ENCODE measurements at regions not wholly inside any gene's neighbourhood (a gene's known extent, or its start where the extent isn't known, plus 50 kb on each side); places are given as distances from the start of the nearest gene placed in this dataset.

DNA sequence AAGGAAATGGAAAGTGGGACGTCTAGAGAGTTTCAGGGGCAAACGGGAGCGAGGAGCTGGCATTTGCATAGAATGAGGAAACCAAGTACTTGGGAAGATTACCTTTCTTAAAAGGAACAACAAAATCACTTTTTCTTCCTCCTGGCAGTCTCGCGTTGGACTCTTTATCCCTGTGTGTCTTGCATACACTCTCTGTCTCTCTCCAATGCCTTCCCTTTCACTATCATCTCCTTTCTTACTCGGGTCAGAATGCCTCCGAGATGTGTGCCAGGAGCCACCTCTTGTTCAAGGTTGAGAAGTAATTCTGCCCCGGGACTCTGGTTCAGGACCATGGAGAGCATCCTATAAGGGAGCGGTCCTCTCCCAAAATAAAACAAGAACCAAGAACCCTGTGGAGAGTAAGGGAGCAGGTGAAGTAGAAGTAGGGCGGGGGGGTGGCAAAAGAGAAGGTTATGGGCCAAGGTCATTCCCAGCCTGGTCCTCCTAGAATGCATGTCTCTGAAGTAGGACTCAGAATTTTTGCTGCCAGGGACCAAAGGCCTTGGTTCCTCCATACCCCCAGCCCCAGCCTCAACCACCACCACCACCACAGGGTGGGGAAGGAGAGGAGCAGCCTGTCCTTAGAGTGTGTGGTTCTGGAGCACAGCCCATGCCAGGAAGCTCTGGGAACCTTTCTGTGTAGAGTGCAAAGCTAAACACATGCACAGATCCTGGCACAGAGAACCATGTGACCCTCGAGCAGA, 72.1 kb upstream of the ARAP3 start:
- no peaks in the 10 kb centered on the region for H3K36me3 ChIP-seq (ENCODE audit: control insufficient read depth, insufficient read depth, low read length)
- no peaks in the 10 kb centered on the region for H3K4me1 ChIP-seq (ENCODE audit: control insufficient read depth, insufficient read depth, low read length, poor library complexity, severe bottlenecking)
- no peak overlapping the region for H3K4me3 ChIP-seq (ENCODE audit: insufficient read depth, low read depth, low read length, poor library complexity, severe bottlenecking)
- no peak for DNase-seq
- H3K27me3 ChIP-seq (replicated peaks; ENCODE audit: control insufficient read depth, insufficient read depth, low read length, poor library complexity, severe bottlenecking): peaks cover 10% of the 10 kb centered on the region
- H3K9me3 ChIP-seq (ENCODE audit: control insufficient read depth, low read length): no peaks in the 10 kb centered on the region
- no peak overlapping the region for H3K27ac ChIP-seq (ENCODE audit: insufficient read depth, low read length, poor library complexity, severe bottlenecking)

DNA sequence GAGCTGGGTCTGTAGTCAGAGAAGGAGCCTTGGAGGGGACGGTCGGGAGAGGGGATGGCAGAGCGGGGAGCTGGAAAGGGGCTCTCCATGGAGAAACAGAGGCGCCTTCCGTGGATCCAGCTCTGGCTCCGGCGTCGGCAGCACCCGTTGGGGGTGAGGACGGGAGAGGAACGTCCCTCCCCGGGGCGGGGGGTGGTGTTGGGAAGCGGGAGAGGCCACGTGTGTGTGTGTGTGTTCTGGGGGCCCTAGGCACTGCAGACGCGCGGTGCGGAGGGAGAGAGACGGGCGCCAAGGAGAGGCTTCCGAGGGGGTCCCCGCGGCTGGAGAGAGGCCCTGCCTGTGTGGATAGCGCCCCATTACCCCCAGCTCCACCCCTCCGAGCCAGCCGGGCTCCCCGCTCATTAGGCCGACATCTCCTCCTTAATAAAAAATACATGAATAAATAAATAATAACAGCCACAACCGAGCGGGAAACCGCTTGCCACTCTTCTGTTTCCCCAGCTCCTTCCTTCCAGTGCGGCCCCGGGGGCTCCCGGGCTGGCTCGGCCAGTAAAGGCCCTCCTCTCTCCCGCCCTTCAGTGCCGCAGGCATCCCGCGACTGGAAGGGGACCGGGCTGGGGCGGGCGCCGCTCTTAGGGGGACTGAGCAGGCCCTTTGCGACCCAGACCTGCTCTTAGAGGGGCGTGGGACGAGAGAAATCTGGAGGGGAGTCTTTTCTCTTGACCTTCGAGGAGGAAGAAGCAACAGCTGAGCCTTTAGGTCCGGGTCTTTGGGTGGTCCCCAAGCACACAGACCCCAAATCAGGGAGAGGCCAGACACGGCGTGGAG, 71.3 kb upstream of the ARAP3 start:
- H3K4me1 ChIP-seq (ENCODE audit: control insufficient read depth, insufficient read depth, low read length, poor library complexity, severe bottlenecking): no peaks in the 10 kb centered on the region
- no peaks in the 10 kb centered on the region for H3K36me3 ChIP-seq (ENCODE audit: control insufficient read depth, insufficient read depth, low read length)
- peaks cover 10% of the 10 kb centered on the region for H3K27me3 ChIP-seq (replicated peaks; ENCODE audit: control insufficient read depth, insufficient read depth, low read length, poor library complexity, severe bottlenecking)
- H3K27ac ChIP-seq (ENCODE audit: insufficient read depth, low read length, poor library complexity, severe bottlenecking): no peak overlapping the region
- DNase-seq: no peak
- H3K4me3 ChIP-seq (ENCODE audit: insufficient read depth, low read depth, low read length, poor library complexity, severe bottlenecking): no peak overlapping the region
- no peaks in the 10 kb centered on the region for H3K9me3 ChIP-seq (ENCODE audit: control insufficient read depth, low read length)

DNA sequence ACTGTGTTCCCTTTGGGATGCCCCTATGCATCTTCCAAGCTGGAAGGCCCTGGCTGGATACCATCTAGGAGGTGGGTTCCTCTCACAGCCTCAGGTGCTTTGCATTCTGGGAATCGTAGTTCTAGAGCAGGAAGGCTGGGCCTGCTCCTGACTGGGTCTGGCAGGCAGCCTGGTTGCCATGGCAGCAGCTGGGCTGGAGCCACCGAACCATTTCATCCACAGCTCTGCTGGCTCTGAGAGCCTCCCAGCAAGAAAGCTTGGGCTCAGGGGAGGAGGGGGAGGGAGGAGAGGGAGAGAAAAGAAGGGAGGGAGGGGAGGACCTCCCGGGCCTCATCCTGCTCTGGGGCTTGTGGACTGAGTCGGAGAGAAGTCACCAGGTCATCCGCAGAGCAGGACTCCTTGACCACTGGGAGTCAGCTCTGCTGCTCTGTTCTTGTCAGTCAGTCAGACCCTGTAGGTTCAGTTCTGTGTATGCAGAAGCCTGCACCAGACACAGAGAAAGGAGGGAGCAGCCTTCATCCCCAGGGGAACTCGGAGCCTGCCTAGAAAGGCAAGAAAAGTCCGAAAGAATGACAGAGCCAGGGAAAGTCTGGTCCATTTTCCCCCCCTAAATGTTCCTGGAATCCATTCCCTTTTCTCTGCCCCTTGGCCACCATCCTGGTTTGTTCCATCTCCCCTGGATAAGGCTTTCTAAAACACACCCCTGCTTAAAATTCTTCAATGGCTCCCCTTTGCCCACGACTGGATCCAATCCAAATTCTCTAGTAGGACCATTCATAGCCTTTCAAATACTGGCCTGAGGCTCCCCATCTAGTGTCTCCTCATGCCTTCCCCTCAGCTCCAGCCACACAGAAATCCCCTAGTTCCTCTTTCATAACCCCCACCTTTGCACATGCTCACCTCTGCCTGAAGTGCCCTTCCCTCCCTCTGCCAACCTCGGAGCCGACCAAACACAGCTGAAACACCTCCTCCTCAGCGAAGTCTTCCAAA, 65.4 kb upstream of the ARAP3 start:
- no peak for DNase-seq
- H3K9me3 ChIP-seq (ENCODE audit: control insufficient read depth, low read length): no peaks in the 10 kb centered on the region
- no peak overlapping the region for H3K4me3 ChIP-seq (ENCODE audit: insufficient read depth, low read depth, low read length, poor library complexity, severe bottlenecking)
- H3K4me1 ChIP-seq (ENCODE audit: control insufficient read depth, insufficient read depth, low read length, poor library complexity, severe bottlenecking): no peaks in the 10 kb centered on the region
- H3K27ac ChIP-seq (ENCODE audit: insufficient read depth, low read length, poor library complexity, severe bottlenecking): no peak overlapping the region
- peaks cover 2% of the 10 kb centered on the region for H3K27me3 ChIP-seq (replicated peaks; ENCODE audit: control insufficient read depth, insufficient read depth, low read length, poor library complexity, severe bottlenecking)
- H3K36me3 ChIP-seq (ENCODE audit: control insufficient read depth, insufficient read depth, low read length): no peaks in the 10 kb centered on the region

DNA sequence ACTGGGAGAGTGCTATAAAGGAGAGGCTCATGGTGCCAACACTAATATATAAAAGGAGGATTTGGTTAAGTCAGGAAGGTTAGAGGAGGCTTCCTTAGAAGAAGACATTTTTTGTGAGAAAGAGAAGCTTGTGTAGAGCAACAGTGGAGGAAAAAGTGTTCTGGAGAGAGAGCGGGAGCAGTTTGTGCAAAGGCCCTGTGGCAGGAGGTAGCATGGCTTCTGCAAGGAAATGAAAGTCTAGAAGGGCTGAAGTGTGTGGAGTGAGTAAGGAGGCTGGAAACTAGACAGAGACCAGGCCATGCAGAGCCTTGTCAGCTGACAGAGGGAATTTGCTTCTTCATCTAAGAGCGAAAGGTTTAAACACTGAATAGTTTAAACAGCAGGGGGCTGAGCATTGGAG, 64.4 kb upstream of the ARAP3 start:
- no peak for DNase-seq
- H3K4me3 ChIP-seq (ENCODE audit: insufficient read depth, low read depth, low read length, poor library complexity, severe bottlenecking): no peak overlapping the region
- peaks cover 3% of the 10 kb centered on the region for H3K27me3 ChIP-seq (replicated peaks; ENCODE audit: control insufficient read depth, insufficient read depth, low read length, poor library complexity, severe bottlenecking)

DNA sequence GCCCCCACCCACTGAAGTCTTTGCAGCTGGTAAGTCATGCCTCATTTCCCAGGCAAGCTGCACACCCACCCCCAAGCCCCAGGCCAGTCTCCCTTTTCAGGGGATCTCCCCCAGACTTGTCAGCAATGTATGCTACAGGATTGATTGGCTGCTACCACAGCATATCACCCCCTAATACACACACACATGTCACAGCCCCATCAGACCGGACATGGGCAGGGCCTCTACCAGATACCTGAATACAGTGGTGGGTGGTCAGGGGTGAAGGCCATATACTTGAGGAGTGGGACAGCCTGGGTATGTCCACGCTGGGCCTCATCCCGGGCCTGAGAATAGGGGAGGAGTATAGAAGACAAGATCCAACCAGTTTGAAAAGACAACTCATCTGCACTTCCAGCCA, 63.4 kb upstream of the ARAP3 start:
- no peaks in the 10 kb centered on the region for H3K4me1 ChIP-seq (ENCODE audit: control insufficient read depth, insufficient read depth, low read length, poor library complexity, severe bottlenecking)
- H3K27ac ChIP-seq (ENCODE audit: insufficient read depth, low read length, poor library complexity, severe bottlenecking): no peak overlapping the region
- no peak overlapping the region for H3K4me3 ChIP-seq (ENCODE audit: insufficient read depth, low read depth, low read length, poor library complexity, severe bottlenecking)
- H3K9me3 ChIP-seq (ENCODE audit: control insufficient read depth, low read length): no peaks in the 10 kb centered on the region
- DNase-seq: no peak
- H3K27me3 ChIP-seq (replicated peaks; ENCODE audit: control insufficient read depth, insufficient read depth, low read length, poor library complexity, severe bottlenecking): peaks cover 3% of the 10 kb centered on the region
- no peaks in the 10 kb centered on the region for H3K36me3 ChIP-seq (ENCODE audit: control insufficient read depth, insufficient read depth, low read length)

More for the DNA sequence above, 64.4 kb upstream of the ARAP3 start:
- Histone ChIP-seq H3K36me3 (ENCODE audit: control insufficient read depth, insufficient read depth, low read length) (no peaks in the 10 kb centered on the region), H3K9me3 (ENCODE audit: control insufficient read depth, low read length) (no peaks in the 10 kb centered on the region), H3K4me1 (ENCODE audit: control insufficient read depth, insufficient read depth, low read length, poor library complexity, severe bottlenecking) (no peaks in the 10 kb centered on the region), H3K27ac (ENCODE audit: insufficient read depth, low read length, poor library complexity, severe bottlenecking) (no peak overlapping the region)

DNA sequence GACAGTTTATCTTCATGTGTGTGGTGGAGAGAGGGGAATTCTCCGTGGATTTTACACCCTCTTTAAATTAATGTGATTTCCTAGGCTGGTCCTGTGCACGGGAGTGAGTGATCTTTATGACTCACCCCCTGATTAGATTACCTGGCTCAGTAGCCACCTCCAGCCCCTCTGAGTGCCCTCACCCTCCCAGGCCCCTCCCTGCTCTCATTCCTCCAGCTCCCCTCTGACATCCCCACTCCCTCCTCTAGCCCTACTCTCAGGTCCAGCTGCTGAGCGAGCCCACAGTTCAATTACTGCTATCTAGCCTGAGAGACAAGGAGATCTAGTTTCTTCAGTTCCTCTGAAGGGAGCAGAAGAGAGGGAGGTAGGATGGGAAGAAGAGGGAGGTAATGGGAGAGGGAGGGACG, 61.8 kb upstream of the ARAP3 start:
- H3K27ac ChIP-seq (ENCODE audit: insufficient read depth, low read length, poor library complexity, severe bottlenecking): no peak overlapping the region
- no peaks in the 10 kb centered on the region for H3K4me1 ChIP-seq (ENCODE audit: control insufficient read depth, insufficient read depth, low read length, poor library complexity, severe bottlenecking)
- no peak overlapping the region for H3K4me3 ChIP-seq (ENCODE audit: insufficient read depth, low read depth, low read length, poor library complexity, severe bottlenecking)
- no peaks in the 10 kb centered on the region for H3K9me3 ChIP-seq (ENCODE audit: control insufficient read depth, low read length)
- no peaks in the 10 kb centered on the region for H3K36me3 ChIP-seq (ENCODE audit: control insufficient read depth, insufficient read depth, low read length)
- peaks cover 3% of the 10 kb centered on the region for H3K27me3 ChIP-seq (replicated peaks; ENCODE audit: control insufficient read depth, insufficient read depth, low read length, poor library complexity, severe bottlenecking)
- no peak for DNase-seq

DNA sequence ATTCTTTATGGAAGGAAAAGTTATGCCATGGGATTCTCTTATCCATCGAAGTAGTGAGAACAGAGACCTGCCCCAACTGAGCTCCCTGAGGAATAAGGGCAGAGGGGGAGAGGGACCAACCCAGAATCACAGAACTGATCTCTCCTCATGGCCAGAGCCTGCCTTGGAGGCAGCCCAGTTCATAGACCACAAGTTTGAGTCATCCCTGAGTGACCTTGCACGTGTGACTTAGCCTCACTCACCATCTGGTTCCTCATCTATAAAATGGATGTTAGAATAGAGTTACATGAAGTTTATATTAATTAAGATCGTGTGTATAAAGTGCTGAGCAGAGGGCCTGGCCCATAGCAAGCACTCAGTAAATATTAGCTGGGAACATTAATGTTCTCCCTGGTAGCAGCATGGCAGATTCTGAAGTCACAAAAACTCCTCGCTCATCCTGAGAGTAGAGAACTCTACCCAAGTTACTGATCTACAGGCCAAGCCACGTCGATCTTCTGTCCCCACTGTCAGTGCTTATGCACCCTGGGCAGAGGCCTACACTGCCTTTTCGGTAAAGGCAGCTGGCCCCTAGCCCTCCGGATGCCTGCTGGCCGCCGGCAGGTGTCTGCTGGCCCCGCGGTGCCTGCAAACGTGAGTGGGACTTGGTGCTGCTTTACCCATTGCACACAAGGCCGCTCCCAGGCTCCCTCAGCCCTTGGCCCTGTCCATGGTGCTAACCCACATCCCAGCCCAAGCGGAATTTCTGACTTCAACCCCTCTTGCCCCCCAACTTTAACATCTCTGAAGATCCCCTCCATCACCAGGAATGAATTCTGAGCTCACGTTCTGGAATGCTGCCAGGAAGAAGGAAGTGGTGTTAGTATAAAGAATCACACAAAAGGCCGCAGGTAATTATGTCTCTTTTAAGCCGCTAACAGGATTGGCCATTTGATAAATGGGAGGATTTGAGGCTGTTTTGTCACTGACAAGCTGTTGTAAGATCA, 61.1 kb upstream of the ARAP3 start:
- H3K4me1 ChIP-seq (ENCODE audit: control insufficient read depth, insufficient read depth, low read length, poor library complexity, severe bottlenecking): no peaks in the 10 kb centered on the region
- no peak for DNase-seq
- H3K9me3 ChIP-seq (ENCODE audit: control insufficient read depth, low read length): no peaks in the 10 kb centered on the region
- H3K36me3 ChIP-seq (ENCODE audit: control insufficient read depth, insufficient read depth, low read length): no peaks in the 10 kb centered on the region
- H3K4me3 ChIP-seq (ENCODE audit: insufficient read depth, low read depth, low read length, poor library complexity, severe bottlenecking): no peak overlapping the region
- peaks cover 3% of the 10 kb centered on the region for H3K27me3 ChIP-seq (replicated peaks; ENCODE audit: control insufficient read depth, insufficient read depth, low read length, poor library complexity, severe bottlenecking)
- no peak overlapping the region for H3K27ac ChIP-seq (ENCODE audit: insufficient read depth, low read length, poor library complexity, severe bottlenecking)

DNA sequence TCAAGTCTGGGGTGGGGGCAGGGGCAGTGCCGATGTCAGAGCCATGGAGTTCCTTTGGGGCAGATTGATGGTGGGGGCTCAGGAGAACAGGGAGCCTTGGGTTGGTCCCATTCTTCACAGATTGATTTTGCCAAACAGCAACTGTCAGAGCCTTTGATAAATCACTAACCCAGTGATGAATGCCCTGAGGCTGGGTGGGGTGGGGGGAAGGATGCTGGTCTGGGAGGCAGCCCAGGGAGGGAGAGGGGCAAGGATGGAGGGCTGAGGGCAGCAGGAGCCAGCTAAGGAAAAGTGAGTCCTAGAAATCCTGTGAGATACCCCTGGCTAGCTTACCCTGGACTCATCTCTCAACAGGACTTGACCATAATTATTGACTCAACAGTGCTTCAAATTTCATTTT, 60.1 kb upstream of the ARAP3 start:
- no peak overlapping the region for H3K4me3 ChIP-seq (ENCODE audit: insufficient read depth, low read depth, low read length, poor library complexity, severe bottlenecking)
- no peaks in the 10 kb centered on the region for H3K4me1 ChIP-seq (ENCODE audit: control insufficient read depth, insufficient read depth, low read length, poor library complexity, severe bottlenecking)

DNA sequence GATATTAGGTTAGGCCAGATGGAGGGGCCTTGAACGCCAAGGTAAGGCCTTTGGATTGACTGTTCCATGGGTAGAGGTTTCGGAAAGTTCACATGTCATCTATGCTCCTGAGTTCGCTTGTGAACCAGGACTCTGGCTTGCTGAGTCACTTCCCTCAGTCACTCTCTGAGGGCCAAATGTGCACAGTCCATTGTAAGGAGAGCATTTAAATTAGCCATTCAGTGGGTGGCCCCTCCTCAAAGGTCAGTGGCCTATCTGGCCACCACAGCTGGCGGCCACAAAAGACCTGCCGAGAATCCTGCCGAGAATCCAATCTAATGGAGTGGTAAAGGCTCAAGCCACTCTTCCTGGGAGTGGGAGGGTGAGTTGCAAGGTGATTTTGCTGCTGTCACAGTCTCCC, 58.9 kb upstream of the ARAP3 start:
- no peaks in the 10 kb centered on the region for H3K9me3 ChIP-seq (ENCODE audit: control insufficient read depth, low read length)
- DNase-seq: no peak
- no peak overlapping the region for H3K27ac ChIP-seq (ENCODE audit: insufficient read depth, low read length, poor library complexity, severe bottlenecking)
- no peaks in the 10 kb centered on the region for H3K36me3 ChIP-seq (ENCODE audit: control insufficient read depth, insufficient read depth, low read length)
- H3K4me1 ChIP-seq (ENCODE audit: control insufficient read depth, insufficient read depth, low read length, poor library complexity, severe bottlenecking): no peaks in the 10 kb centered on the region
- H3K4me3 ChIP-seq (ENCODE audit: insufficient read depth, low read depth, low read length, poor library complexity, severe bottlenecking): no peak overlapping the region
- peaks cover 3% of the 10 kb centered on the region for H3K27me3 ChIP-seq (replicated peaks; ENCODE audit: control insufficient read depth, insufficient read depth, low read length, poor library complexity, severe bottlenecking)

More for the DNA sequence above, 60.1 kb upstream of the ARAP3 start:
- Histone ChIP-seq H3K27me3 (replicated peaks; ENCODE audit: control insufficient read depth, insufficient read depth, low read length, poor library complexity, severe bottlenecking) (peaks cover 3% of the 10 kb centered on the region), H3K27ac (ENCODE audit: insufficient read depth, low read length, poor library complexity, severe bottlenecking) (no peak overlapping the region), H3K36me3 (ENCODE audit: control insufficient read depth, insufficient read depth, low read length) (no peaks in the 10 kb centered on the region), H3K9me3 (ENCODE audit: control insufficient read depth, low read length) (no peaks in the 10 kb centered on the region)
- DNase-seq: no peak
